BLaER1 (cell line): ENCODE measurements at regions not wholly inside any gene's neighbourhood (a gene's known extent, or its start where the extent isn't known, plus 50 kb on each side); places are given as distances from the start of the nearest gene placed in this dataset.

Source experiments
- H3K27ac ChIP-seq: shearing (Covaris generic); formaldehyde crosslinking; 2 replicates; pipeline ENCODE4 v1.8.1; 2022
- H3K27me3 ChIP-seq: shearing (Covaris generic); formaldehyde crosslinking; 2 replicates; pipeline ENCODE4 v1.8.1; 2022
- H3K36me3 ChIP-seq: shearing (Covaris generic); formaldehyde crosslinking; 2 replicates; pipeline ENCODE4 v1.8.1; 2022
- H3K4me1 ChIP-seq: shearing (Covaris generic); formaldehyde crosslinking; 2 replicates; pipeline ENCODE4 v1.8.1; 2022
- H3K4me2 ChIP-seq: shearing (Covaris generic); formaldehyde crosslinking; 2 replicates; pipeline ENCODE4 v1.8.1; 2022
- H3K4me3 ChIP-seq: shearing (Covaris generic); formaldehyde crosslinking; 2 replicates; pipeline ENCODE4 v1.8.1; 2022
- H3K9ac ChIP-seq: shearing (Covaris generic); formaldehyde crosslinking; 2 replicates; pipeline ENCODE4 v1.8.1; 2022
- H3K9me3 ChIP-seq: shearing (Covaris generic); formaldehyde crosslinking; 2 replicates; pipeline ENCODE4 v1.8.1; 2022
- H4K20me1 ChIP-seq: shearing (Covaris generic); formaldehyde crosslinking; 2 replicates; pipeline ENCODE4 v1.8.1; 2022
- Cebpa-rat ChIP-seq: shearing (Covaris generic); IDR thresholded peaks from 2 replicates; pipeline ENCODE4 v1.8.1; 2022

DNA sequence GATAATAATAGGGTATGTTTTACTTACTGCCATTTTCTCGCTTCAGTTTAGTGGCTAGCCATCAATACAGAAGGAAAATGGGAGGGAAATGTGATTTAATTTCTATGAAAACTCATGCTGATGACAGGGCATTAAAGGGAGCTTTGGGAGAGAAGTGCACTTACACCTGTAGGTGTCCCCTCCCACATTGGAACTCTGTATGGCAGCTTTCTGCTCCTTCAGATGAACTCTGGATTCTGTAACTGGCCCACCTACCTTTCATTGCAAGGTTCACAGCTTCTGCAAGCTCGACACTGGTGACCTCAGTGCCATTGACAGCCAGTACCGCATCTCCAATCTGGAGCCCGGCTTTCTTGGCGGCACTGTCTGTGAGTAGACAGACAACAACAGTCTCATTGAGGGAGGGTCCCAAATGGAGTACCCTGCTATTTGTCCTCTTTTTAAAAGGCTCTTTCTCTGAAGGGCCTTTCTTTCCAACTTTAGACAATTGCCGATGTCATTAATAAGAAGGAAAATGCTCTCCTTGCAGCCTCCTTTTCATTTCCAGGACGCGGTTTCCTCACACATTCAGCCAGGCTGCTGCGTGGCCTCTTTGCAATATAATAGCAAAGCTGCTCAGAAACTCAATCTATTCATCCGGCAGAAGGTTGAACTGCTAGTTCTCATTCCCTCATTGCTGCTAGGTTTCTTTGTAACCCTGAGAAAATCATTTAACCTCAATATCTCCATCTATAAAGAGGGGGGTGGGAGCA is 63.6 kb downstream of the NUDT12 start:
- no peaks in the 10 kb centered on the region for H3K4me1 ChIP-seq
- no peaks in the 10 kb centered on the region for H3K9me3 ChIP-seq
- no peak for TF ChIP-seq Cebpa-rat

GRCh38 chr5:103498211-103498610 is 64.4 kb downstream of the NUDT12 start:
- Histone ChIP-seq H3K4me3 (no peak overlapping the region), H4K20me1 (no peaks in the 10 kb centered on the region), H3K27me3 (no peaks in the 10 kb centered on the region), H3K27ac (no peak overlapping the region), H3K4me2 (no peak overlapping the region), H3K36me3 (no peaks in the 10 kb centered on the region), H3K9ac (no peak overlapping the region), H3K9me3 (no peaks in the 10 kb centered on the region), H3K4me1 (no peaks in the 10 kb centered on the region)
- no peak for TF ChIP-seq Cebpa-rat

More for the DNA sequence above, 63.6 kb downstream of the NUDT12 start:
- H3K9ac ChIP-seq = no peak overlapping the region
- no peak overlapping the region for H3K4me3 ChIP-seq
- H3K27ac ChIP-seq = no peak overlapping the region
- H3K36me3 ChIP-seq = no peaks in the 10 kb centered on the region
- no peaks in the 10 kb centered on the region for H4K20me1 ChIP-seq
- H3K4me2 ChIP-seq = no peak overlapping the region
- no peaks in the 10 kb centered on the region for H3K27me3 ChIP-seq

DNA sequence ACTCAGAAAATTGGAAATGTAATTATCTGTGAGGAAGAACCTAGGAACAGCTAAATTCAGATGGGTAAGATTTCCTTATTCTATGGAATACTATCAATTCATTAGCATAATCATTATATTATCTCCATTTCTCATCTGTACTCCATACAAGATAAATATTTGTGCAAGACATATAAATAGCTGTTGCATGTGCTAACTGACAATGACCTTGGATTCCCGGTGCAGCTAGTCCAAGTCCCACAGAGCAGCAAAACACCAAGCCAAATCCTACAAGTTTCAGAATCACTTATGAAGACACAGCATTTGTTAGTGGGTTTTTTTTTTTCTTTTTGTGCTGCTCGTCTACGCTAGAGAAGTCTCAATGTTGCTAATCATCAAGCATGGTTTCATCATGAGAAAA is 64.8 kb downstream of the NUDT12 start:
- H3K9me3 ChIP-seq = no peaks in the 10 kb centered on the region
- no peak overlapping the region for H3K4me2 ChIP-seq
- no peaks in the 10 kb centered on the region for H3K36me3 ChIP-seq
- TF ChIP-seq Cebpa-rat = no peak
- H3K4me3 ChIP-seq = no peak overlapping the region
- no peaks in the 10 kb centered on the region for H3K4me1 ChIP-seq
- no peak overlapping the region for H3K27ac ChIP-seq
- no peak overlapping the region for H3K9ac ChIP-seq
- no peaks in the 10 kb centered on the region for H4K20me1 ChIP-seq
- no peaks in the 10 kb centered on the region for H3K27me3 ChIP-seq

GRCh38 chr5:103490030-103490739 is 72.4 kb downstream of the NUDT12 start:
- Histone ChIP-seq H3K36me3 (no peaks in the 10 kb centered on the region), H3K9ac (no peak overlapping the region), H3K27ac (no peak overlapping the region), H3K27me3 (no peaks in the 10 kb centered on the region), H3K4me3 (no peak overlapping the region), H3K4me2 (no peak overlapping the region), H3K9me3 (no peaks in the 10 kb centered on the region), H3K4me1 (no peaks in the 10 kb centered on the region), H4K20me1 (no peaks in the 10 kb centered on the region)
- no peak for TF ChIP-seq Cebpa-rat

- Histone ChIP-seq H4K20me1 (no peaks in the 10 kb centered on the region), H3K27me3 (no peaks in the 10 kb centered on the region), H3K27ac (no peak overlapping the region), H3K36me3 (no peaks in the 10 kb centered on the region), H3K4me2 (no peak overlapping the region), H3K4me1 (no peaks in the 10 kb centered on the region), H3K4me3 (no peak overlapping the region), H3K9me3 (no peaks in the 10 kb centered on the region), H3K9ac (no peak overlapping the region)
- no peak for TF ChIP-seq Cebpa-rat
Measured at GRCh38 chr5:103489307-103489706, 73.3 kb downstream of the NUDT12 start.

GRCh38 chr5:103487822-103488493 is 74.6 kb downstream of the NUDT12 start:
- Histone ChIP-seq H3K27ac (no peak overlapping the region), H3K27me3 (no peaks in the 10 kb centered on the region), H4K20me1 (no peaks in the 10 kb centered on the region), H3K4me3 (no peak overlapping the region), H3K4me2 (no peak overlapping the region), H3K4me1 (no peaks in the 10 kb centered on the region), H3K9ac (no peak overlapping the region), H3K36me3 (no peaks in the 10 kb centered on the region), H3K9me3 (no peaks in the 10 kb centered on the region)
- TF ChIP-seq Cebpa-rat = no peak

DNA sequence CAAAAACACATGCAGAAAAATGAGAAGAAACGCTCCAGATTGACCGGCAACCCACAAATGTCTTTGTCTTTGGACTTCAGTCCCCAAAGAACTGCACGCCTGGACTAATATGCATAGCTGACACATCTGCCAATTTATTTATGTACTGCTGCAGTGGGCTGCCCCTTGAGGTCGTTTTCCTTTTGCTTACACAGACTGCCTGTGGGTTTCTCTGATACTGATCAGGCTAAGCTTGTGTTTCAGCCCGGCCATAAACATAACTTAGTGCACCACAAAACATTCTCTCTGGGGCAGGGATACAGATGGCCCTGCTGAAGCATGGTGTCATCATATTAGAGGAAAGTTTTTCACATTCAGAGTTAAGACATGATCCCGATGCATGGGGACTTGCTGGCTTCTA is 75.4 kb downstream of the NUDT12 start:
- no peaks in the 10 kb centered on the region for H3K4me1 ChIP-seq
- H3K4me3 ChIP-seq = no peak overlapping the region
- H3K27me3 ChIP-seq = no peaks in the 10 kb centered on the region
- no peak overlapping the region for H3K9ac ChIP-seq
- H4K20me1 ChIP-seq = no peaks in the 10 kb centered on the region
- no peaks in the 10 kb centered on the region for H3K36me3 ChIP-seq
- H3K27ac ChIP-seq = no peak overlapping the region
- H3K9me3 ChIP-seq = no peaks in the 10 kb centered on the region
- no peak for TF ChIP-seq Cebpa-rat
- no peak overlapping the region for H3K4me2 ChIP-seq

DNA sequence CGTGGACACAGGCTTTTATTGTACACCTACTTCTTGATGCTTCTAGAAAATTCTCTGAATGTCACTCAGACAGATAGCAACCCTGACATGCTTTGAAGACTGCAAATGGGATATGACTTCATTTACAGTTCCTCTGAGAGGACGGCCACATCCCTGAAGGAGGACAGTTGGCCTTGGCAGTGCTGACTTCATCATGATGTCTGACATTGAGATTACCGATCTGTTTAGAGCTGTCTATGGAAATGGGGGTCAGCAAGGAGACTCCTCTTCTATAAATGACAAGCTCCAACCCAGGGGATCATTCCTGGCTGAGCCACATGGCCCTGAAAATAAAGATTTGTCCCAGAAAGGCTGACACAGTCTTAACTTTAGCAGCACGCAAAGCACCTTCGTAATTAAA is 75.8 kb downstream of the NUDT12 start:
- no peak overlapping the region for H3K27ac ChIP-seq
- TF ChIP-seq Cebpa-rat = no peak
- no peak overlapping the region for H3K4me2 ChIP-seq
- no peaks in the 10 kb centered on the region for H3K27me3 ChIP-seq
- no peak overlapping the region for H3K4me3 ChIP-seq
- no peaks in the 10 kb centered on the region for H3K4me1 ChIP-seq
- H3K9ac ChIP-seq = no peak overlapping the region
- no peaks in the 10 kb centered on the region for H3K9me3 ChIP-seq
- no peaks in the 10 kb centered on the region for H4K20me1 ChIP-seq
- no peaks in the 10 kb centered on the region for H3K36me3 ChIP-seq

GRCh38 chr5:103480246-103480645 is 82.3 kb downstream of the NUDT12 start:
- Histone ChIP-seq H3K4me1 (no peaks in the 10 kb centered on the region), H4K20me1 (no peaks in the 10 kb centered on the region), H3K27me3 (no peaks in the 10 kb centered on the region), H3K4me2 (no peak overlapping the region), H3K27ac (no peak overlapping the region), H3K9ac (no peak overlapping the region), H3K9me3 (no peaks in the 10 kb centered on the region), H3K36me3 (no peaks in the 10 kb centered on the region), H3K4me3 (no peak overlapping the region)
- TF ChIP-seq Cebpa-rat = no peak

GRCh38 chr5:103477678-103478077 is 84.9 kb downstream of the NUDT12 start:
- Histone ChIP-seq H3K4me2 (no peak overlapping the region), H3K4me3 (no peak overlapping the region)

More at GRCh38 chr5:103477678-103478077, 84.9 kb downstream of the NUDT12 start:
- no peaks in the 10 kb centered on the region for H4K20me1 ChIP-seq
- H3K27me3 ChIP-seq = no peaks in the 10 kb centered on the region
- no peaks in the 10 kb centered on the region for H3K9me3 ChIP-seq
- no peaks in the 10 kb centered on the region for H3K36me3 ChIP-seq
- no peak overlapping the region for H3K9ac ChIP-seq
- TF ChIP-seq Cebpa-rat = no peak
- no peaks in the 10 kb centered on the region for H3K4me1 ChIP-seq
- no peak overlapping the region for H3K27ac ChIP-seq
